CD4-positive, alpha-beta T cell treated with Interleukin-4 for 1 hour (primary cell): ENCODE measurements at regions not wholly inside any gene's neighbourhood (a gene's known extent, or its start where the extent isn't known, plus 50 kb on each side); places are given as distances from the start of the nearest gene placed in this dataset.

Experiments used
- DNase-seq, 2 donors: peaks; one replicate each; pipeline ENCODE4 v3.0.0-alpha.2; 2020 to 2022

DNA sequence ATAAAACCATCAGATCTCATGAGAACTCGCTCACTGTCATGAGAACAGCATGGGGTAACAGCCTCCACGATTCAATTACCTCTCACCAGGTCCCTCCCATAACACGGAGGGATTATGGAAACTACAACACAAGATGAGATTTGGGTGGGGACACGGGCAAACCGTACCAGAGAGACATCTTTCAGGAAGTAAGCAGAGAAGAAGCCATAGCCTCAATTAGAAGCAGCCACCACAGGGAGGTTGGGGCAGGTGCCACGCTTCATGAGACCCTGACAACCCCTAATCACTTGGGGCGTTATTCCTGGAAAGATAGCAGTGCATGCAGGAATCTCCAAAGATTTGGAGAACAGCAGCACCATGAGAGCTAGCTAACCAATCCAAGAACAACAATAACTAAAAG is 52.9 kb upstream of the SIRPG start:
- no peak for DNase-seq

DNA sequence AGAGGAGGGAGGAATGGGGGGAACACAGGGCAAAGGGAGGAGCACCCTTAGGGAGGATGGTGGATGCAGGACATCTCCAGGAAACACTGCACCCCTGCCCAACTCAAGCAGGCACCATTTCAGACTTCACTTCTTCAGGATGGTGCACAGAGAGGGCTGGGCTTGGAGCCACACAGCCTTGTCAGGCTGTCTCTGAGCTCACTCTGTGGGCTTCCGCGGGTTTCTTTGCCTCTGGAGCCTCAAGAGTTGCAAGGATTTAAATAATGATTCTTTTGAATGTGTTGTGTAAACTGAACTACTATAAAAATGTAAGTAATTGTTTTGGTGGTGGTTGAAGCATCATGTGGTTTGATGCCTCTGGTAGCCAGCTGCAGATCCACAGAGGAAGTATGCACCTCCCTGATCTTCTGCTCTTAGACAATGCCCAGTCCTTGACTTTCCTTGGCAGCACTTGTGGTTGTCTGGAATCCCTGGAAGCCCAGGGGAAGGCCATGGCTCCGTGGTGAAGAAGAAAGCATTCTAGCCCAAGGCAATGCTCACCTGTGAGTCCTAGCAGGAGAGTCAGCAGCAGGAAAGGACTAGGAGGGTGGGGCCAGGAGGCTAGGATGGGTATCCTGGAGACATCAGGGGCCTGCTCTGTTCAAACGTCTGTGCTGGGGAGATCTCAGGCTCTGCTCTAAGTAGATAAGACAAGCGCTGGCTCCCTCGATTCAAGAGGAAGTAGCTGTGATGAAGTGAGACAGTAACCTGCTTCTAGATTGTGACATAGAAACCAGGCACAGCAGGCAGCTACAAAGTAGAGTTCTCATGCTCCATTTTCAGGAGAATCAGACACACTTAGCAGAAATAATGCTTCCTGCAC is 50.2 kb upstream of the SIRPG start:
- no peak for DNase-seq
